ENCODE measurements at regions not wholly inside any gene's neighbourhood (a gene's known extent, or its start where the extent isn't known, plus 50 kb on each side); places are given as distances from the start of the nearest gene placed in this dataset.

DNA sequence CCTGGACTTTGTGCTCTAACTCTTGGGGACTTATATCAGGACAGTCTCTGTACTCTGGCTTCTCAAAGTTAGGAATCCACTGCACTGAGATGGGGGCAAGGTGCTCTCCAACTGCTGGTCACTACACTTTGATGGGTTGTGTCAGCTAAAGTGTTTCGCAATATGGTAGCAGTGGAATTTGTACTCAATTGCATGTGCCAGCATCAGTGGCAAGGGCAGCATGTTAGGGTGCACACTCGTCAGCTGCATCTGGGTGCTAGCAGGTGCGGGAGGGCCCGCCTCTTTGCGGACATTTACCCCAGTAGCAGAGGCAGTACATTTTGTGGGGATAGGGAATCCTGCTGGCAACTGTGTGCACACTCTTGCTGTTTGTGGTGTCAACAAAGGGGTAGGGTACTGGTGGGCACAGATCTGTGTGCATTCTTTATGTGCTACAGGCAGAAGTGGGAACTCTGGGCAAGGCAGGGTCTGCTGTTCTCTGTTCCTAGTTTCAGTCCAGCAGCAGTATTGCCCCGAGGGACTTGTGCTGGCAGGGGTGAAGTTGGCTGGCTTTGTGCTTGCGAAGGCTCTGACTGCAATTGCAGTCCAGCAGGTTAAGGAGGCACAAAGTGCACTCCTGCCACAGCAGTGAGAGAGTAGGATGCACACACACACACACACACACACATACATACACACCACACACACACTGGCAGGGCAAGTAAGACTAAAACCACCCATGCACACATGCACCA is 924.8 kb upstream of the CDH9 start:
- H3K4me3 ChIP-seq (ENCODE audit: low read depth, low read length, poor library complexity, severe bottlenecking), result no peak overlapping the region
- no peak overlapping the region for H2AFZ ChIP-seq (ENCODE audit: low read length)
- TF ChIP-seq EZH2phosphoT487 (IDR thresholded peaks at IDR 0.05; ENCODE audit: borderline replicate concordance, low read depth, low read length), result no peak
- TF ChIP-seq, protein P1, sequence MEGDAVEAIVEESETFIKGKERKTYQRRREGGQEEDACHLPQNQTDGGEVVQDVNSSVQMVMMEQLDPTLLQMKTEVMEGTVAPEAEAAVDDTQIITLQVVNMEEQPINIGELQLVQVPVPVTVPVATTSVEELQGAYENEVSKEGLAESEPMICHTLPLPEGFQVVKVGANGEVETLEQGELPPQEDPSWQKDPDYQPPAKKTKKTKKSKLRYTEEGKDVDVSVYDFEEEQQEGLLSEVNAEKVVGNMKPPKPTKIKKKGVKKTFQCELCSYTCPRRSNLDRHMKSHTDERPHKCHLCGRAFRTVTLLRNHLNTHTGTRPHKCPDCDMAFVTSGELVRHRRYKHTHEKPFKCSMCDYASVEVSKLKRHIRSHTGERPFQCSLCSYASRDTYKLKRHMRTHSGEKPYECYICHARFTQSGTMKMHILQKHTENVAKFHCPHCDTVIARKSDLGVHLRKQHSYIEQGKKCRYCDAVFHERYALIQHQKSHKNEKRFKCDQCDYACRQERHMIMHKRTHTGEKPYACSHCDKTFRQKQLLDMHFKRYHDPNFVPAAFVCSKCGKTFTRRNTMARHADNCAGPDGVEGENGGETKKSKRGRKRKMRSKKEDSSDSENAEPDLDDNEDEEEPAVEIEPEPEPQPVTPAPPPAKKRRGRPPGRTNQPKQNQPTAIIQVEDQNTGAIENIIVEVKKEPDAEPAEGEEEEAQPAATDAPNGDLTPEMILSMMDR (conservative IDR thresholded peaks at IDR 0.05; ENCODE audit: low read length), result no peak
- BruUV-seq (replicated peaks), result no TSS peak
- H3K27ac ChIP-seq (ENCODE audit: low read depth, low read length, poor library complexity, severe bottlenecking), result no peak overlapping the region
- H4K20me1 ChIP-seq (ENCODE audit: insufficient read depth, low read length), result no peaks in the 10 kb centered on the region
- H3K36me3 ChIP-seq (ENCODE audit: insufficient read depth, low read length), result no peaks in the 10 kb centered on the region
- CTCF ChIA-PET (ENCODE audit: unreplicated experiment), result no interaction called here
- H3K4me2 ChIP-seq (ENCODE audit: low read length), result no peak overlapping the region
- no peak for DNase-seq (ENCODE audit: low spot score)
- intact Hi-C loops (cut with micrococcal nuclease; ENCODE audit: unreplicated experiment), result no loop called here
- H3K4me1 ChIP-seq (ENCODE audit: insufficient read depth, low read length, poor library complexity, severe bottlenecking), result no peaks in the 10 kb centered on the region
- no peaks in the 10 kb centered on the region; the same call in 1 of the 2 replicates for H3K9me3 ChIP-seq (ENCODE audit: low read length)
- POLR2A ChIA-PET, result no interaction called here
- H3K79me2 ChIP-seq (ENCODE audit: insufficient read depth, low read depth, low read length), result no peaks in the 10 kb centered on the region
- no peaks in the 10 kb centered on the region for H3K9me2 ChIP-seq (ENCODE audit: insufficient read depth, low read length)

DNA sequence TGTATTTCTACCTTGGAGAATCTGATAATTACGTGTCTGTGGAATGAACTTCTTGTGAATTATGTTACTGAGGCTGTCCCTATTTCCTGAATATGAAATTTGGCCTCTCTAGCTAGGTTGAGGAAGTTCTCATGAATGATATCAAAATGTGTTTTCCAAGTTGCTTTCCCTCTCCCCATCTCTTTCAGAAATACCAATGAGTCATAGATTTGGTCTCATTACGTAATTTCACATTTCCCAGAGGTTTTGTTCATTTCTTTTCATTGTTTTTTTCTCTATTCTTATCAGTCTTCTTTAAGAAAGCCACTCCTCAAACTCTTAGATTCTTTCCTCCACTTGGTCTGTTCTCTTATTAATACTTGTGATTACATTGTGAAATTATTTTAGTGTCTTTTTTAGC is 923.8 kb upstream of the CDH9 start:
- no peak for TF ChIP-seq EZH2phosphoT487 (IDR thresholded peaks at IDR 0.05; ENCODE audit: borderline replicate concordance, low read depth, low read length)
- TF ChIP-seq, protein P1 (conservative IDR thresholded peaks at IDR 0.05; ENCODE audit: low read length), result no peak
- Histone ChIP-seq H3K36me3 (ENCODE audit: insufficient read depth, low read length) (no peaks in the 10 kb centered on the region), H3K9me2 (ENCODE audit: insufficient read depth, low read length) (no peaks in the 10 kb centered on the region), H3K79me2 (ENCODE audit: insufficient read depth, low read depth, low read length) (no peaks in the 10 kb centered on the region), H4K20me1 (ENCODE audit: insufficient read depth, low read length) (no peaks in the 10 kb centered on the region), H3K4me2 (ENCODE audit: low read length) (no peak overlapping the region), H3K9me3 (ENCODE audit: low read length) (no peaks in the 10 kb centered on the region; the same call in 1 of the 2 replicates), H3K4me3 (ENCODE audit: low read depth, low read length, poor library complexity, severe bottlenecking) (no peak overlapping the region), H2AFZ (ENCODE audit: low read length) (no peak overlapping the region), H3K27ac (ENCODE audit: low read depth, low read length, poor library complexity, severe bottlenecking) (no peak overlapping the region), H3K4me1 (ENCODE audit: insufficient read depth, low read length, poor library complexity, severe bottlenecking) (no peaks in the 10 kb centered on the region)
- DNase-seq (ENCODE audit: low spot score), result no peak
- ChIA-PET CTCF (ENCODE audit: unreplicated experiment) (no interaction called here), POLR2A (no interaction called here)
- BruUV-seq (replicated peaks), result no TSS peak
- intact Hi-C loops (cut with micrococcal nuclease; ENCODE audit: unreplicated experiment), result no loop called here

DNA sequence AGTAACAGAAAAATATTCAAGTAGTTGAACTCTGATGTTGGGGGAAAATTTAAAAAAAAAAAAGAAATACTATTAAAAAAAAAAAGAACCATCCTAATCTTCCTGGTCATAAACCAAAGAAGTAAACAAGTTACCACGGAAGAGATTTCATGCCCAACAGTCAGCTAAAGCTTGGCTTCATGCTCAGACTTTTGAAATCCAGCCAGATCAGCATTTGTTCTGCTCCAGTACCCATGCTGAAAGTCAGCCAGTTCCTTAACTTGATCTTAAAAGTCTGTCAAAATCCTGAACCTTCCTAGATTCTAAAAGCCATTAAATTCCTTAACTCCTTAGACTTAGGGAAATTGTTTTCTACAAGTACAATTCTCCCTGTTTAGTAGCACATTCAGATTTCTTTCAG is 908.7 kb upstream of the CDH9 start:
- Histone ChIP-seq H3K4me1 (ENCODE audit: insufficient read depth, low read length, poor library complexity, severe bottlenecking) (no peaks in the 10 kb centered on the region), H4K20me1 (ENCODE audit: insufficient read depth, low read length) (no peaks in the 10 kb centered on the region), H3K36me3 (ENCODE audit: insufficient read depth, low read length) (no peaks in the 10 kb centered on the region), H2AFZ (ENCODE audit: low read length) (no peak overlapping the region), H3K27ac (ENCODE audit: low read depth, low read length, poor library complexity, severe bottlenecking) (no peak overlapping the region), H3K4me3 (ENCODE audit: low read depth, low read length, poor library complexity, severe bottlenecking) (no peak overlapping the region), H3K4me2 (ENCODE audit: low read length) (no peak overlapping the region), H3K9me2 (ENCODE audit: insufficient read depth, low read length) (no peaks in the 10 kb centered on the region), H3K79me2 (ENCODE audit: insufficient read depth, low read depth, low read length) (no peaks in the 10 kb centered on the region), H3K9me3 (ENCODE audit: low read length) (0 out of 2 replicates have a peak, but pooled peaks cover 5% of the 10 kb centered on the region)
- POLR2A ChIA-PET, result interaction anchor here (1.3 kb wide), 1 partner anchor 14 kb away, joined by 5 read pairs; no protein-coding TSS in a partner anchor
- BruUV-seq (replicated peaks), result no TSS peak
- CTCF ChIA-PET (ENCODE audit: unreplicated experiment), result no interaction called here
- no peak for TF ChIP-seq EZH2phosphoT487 (IDR thresholded peaks at IDR 0.05; ENCODE audit: borderline replicate concordance, low read depth, low read length)
- TF ChIP-seq, protein P1 (conservative IDR thresholded peaks at IDR 0.05; ENCODE audit: low read length), result no peak
- no peak for DNase-seq (ENCODE audit: low spot score)
- intact Hi-C loops (cut with micrococcal nuclease; ENCODE audit: unreplicated experiment), result no loop called here

Data from OCI-LY7 (cell line).